HG02678 (cell line): ENCODE measurements at regions not wholly inside any gene's neighbourhood (a gene's known extent, or its start where the extent isn't known, plus 50 kb on each side); places are given as distances from the start of the nearest gene placed in this dataset.

Experiments used
- ATAC-seq: cut with Tn5 transposase; IDR thresholded peaks from one replicate; pipeline ENCODE4 v1.9.1; 2021; ENCODE audit warnings: mild to moderate bottlenecking, moderate library complexity; ENCODE audit not compliant: unreplicated experiment

- no peak for ATAC-seq
These were observed 457.3 kb downstream of the FLRT2 start for GRCh38 chr14:85987292-85987691.

GRCh38 chr14:85978582-85979250 lies 448.8 kb downstream of the FLRT2 start:
- no peak for ATAC-seq

GRCh38 chr14:85974602-85975001 lies 444.7 kb downstream of the FLRT2 start:
- no peak for ATAC-seq

- ATAC-seq: no peak
These were observed 433.5 kb downstream of the FLRT2 start for GRCh38 chr14:85963486-85963885.

- no peak for ATAC-seq
These were observed 430.8 kb downstream of the FLRT2 start for GRCh38 chr14:85960756-85961155.

GRCh38 chr14:85959063-85959462 lies 429.1 kb downstream of the FLRT2 start:
- ATAC-seq: no peak

GRCh38 chr14:85958069-85958468 lies 428.1 kb downstream of the FLRT2 start:
- no peak for ATAC-seq

- ATAC-seq: no peak
These were observed 423.3 kb downstream of the FLRT2 start for GRCh38 chr14:85953265-85953664.

- ATAC-seq: no peak
These were observed 418.2 kb downstream of the FLRT2 start for GRCh38 chr14:85948153-85948552.

GRCh38 chr14:85947461-85948139 lies 417.7 kb downstream of the FLRT2 start:
- ATAC-seq: no peak

GRCh38 chr14:85943192-85943591 lies 413.2 kb downstream of the FLRT2 start:
- no peak for ATAC-seq

- peak; percentile 44 for ATAC-seq
These were observed 404.9 kb downstream of the FLRT2 start for GRCh38 chr14:85934886-85935254.

- ATAC-seq: peak; percentile 90
These were observed 404.4 kb downstream of the FLRT2 start for GRCh38 chr14:85934123-85934885.

- ATAC-seq: no peak
These were observed 391.3 kb downstream of the FLRT2 start for GRCh38 chr14:85921241-85921640.

- ATAC-seq: no peak
These were observed 387.8 kb downstream of the FLRT2 start for GRCh38 chr14:85917716-85918115.

- no peak for ATAC-seq
These were observed 385.8 kb downstream of the FLRT2 start for GRCh38 chr14:85915711-85916110.

- no peak for ATAC-seq
These were observed 382.2 kb downstream of the FLRT2 start for GRCh38 chr14:85912141-85912540.

- ATAC-seq: no peak
These were observed 381.1 kb downstream of the FLRT2 start for GRCh38 chr14:85911044-85911443.

- ATAC-seq: no peak
These were observed 379.6 kb downstream of the FLRT2 start for GRCh38 chr14:85909581-85909980.

GRCh38 chr14:85907536-85907935 lies 377.6 kb downstream of the FLRT2 start:
- no peak for ATAC-seq

- ATAC-seq: no peak
These were observed 367.9 kb downstream of the FLRT2 start for GRCh38 chr14:85897808-85898207.

- no peak for ATAC-seq
These were observed 365.7 kb downstream of the FLRT2 start for GRCh38 chr14:85895603-85896002.
